Natural killer cell (primary cell): ENCODE measurements at regions not wholly inside any gene's neighbourhood (a gene's known extent, or its start where the extent isn't known, plus 50 kb on each side); places are given as distances from the start of the nearest gene placed in this dataset.

ENCODE experiments used
- ATAC-seq, 3 donors: fragments of 150-1000 bp in 2 of 3; fragments of 200-7000 bp in 1 of 3; cut with Tn5 transposase; 1 replicate in 1 of 3; 2 replicates in 2 of 3; pipeline ENCODE4 v1.10.0; 2021; ENCODE audit warnings: mild to moderate bottlenecking in 2 of 3, moderate library complexity in 2 of 3
- DNase-seq, 2 donors: peaks; one replicate each; pipeline versions ENCODE4 v3.0.0 to v3.0.0-alpha.2; 2013 to 2021; ENCODE audit warnings: mixed read lengths in 1 of 2
- H3K27ac ChIP-seq: one replicate; pipeline ENCODE4 v1.5.1; 2013; ENCODE audit warnings: mild to moderate bottlenecking, low read length
- H3K27me3 ChIP-seq: one replicate; pipeline ENCODE4 v1.6.1; 2013; ENCODE audit warnings: low read length; ENCODE audit not compliant: control insufficient read depth, insufficient read depth
- H3K36me3 ChIP-seq: one replicate; pipeline ENCODE4 v1.6.1; 2013; ENCODE audit warnings: low read length; ENCODE audit not compliant: control insufficient read depth, insufficient read depth
- H3K4me1 ChIP-seq: one replicate; pipeline ENCODE4 v1.6.1; 2013; ENCODE audit warnings: low read length; ENCODE audit not compliant: control insufficient read depth, insufficient read depth
- H3K4me3 ChIP-seq: one replicate; pipeline ENCODE4 v1.5.1; 2013; ENCODE audit warnings: low read length
- H3K9me3 ChIP-seq: one replicate; pipeline ENCODE4 v1.6.1; 2013; ENCODE audit warnings: low read length; ENCODE audit not compliant: control insufficient read depth, insufficient read depth
- H3K27ac Mint-ChIP-seq, 2 donors: one replicate each; pipeline ENCODE4 v1.8.0; 2022; ENCODE audit warnings: mild to moderate bottlenecking in 2 of 2, mixed read lengths in 2 of 2, moderate library complexity in 1 of 2
- H3K27me3 Mint-ChIP-seq, 2 donors: one replicate each; pipeline ENCODE4 v1.8.0; 2022; ENCODE audit warnings: low read depth in 2 of 2, mixed read lengths in 2 of 2
- H3K36me3 Mint-ChIP-seq: one replicate; pipeline ENCODE4 v1.8.0; 2022; ENCODE audit warnings: mixed read lengths
- H3K4me1 Mint-ChIP-seq, 2 donors: one replicate each; pipeline ENCODE4 v1.8.0; 2022; ENCODE audit warnings: mixed read lengths in 2 of 2
- H3K4me3 Mint-ChIP-seq: one replicate; pipeline ENCODE4 v1.8.0; 2022; ENCODE audit warnings: mild to moderate bottlenecking, moderate library complexity, mixed read lengths
- H3K9me3 Mint-ChIP-seq, 2 donors: one replicate each; pipeline ENCODE4 v1.8.0; 2022; ENCODE audit warnings: mixed read lengths in 2 of 2
- WGBS: methylation state at CpG from one replicate; pipeline ENCODE4 v1.1.7; 2013; ENCODE audit warnings: missing lambda C conversion rate; ENCODE audit not compliant: insufficient coverage; 5-methylcytosine and 5-hydroxymethylcytosine counted together
- intact Hi-C: fragments of 100-400 bp; cut with micrococcal nuclease; formaldehyde crosslinking; loops from one replicate; pipeline ENCODE4 v1.14.2; 2022
- TF ChIP-seq, protein P1 (sequence below): fragments of 200-600 bp; IDR thresholded peaks from one replicate; pipeline ENCODE4 v1.8.0; 2022; ENCODE audit warnings: antibody characterized with exemption

- Histone ChIP-seq H3K36me3 (no peaks in the 10 kb centered on the region), H3K4me3 (no peak overlapping the region), H3K27me3 (no peaks in the 10 kb centered on the region), H3K9me3 (peaks cover 3% of the 10 kb centered on the region), H3K27ac (no peak overlapping the region), H3K4me1 (no peaks in the 10 kb centered on the region)
- intact Hi-C loops = no loop called here
- H3K27me3 Mint-ChIP-seq = no peaks in the 10 kb centered on the region
- DNase-seq (no peak), ATAC-seq (no peak)
- whole genome bisulfite sequencing = 93% methylated on average over 8 of the region's 8 CpGs
- no peaks in the 10 kb centered on the region for H3K36me3 Mint-ChIP-seq
- H3K27ac Mint-ChIP-seq = no peak overlapping the region
- TF ChIP-seq, protein P1, sequence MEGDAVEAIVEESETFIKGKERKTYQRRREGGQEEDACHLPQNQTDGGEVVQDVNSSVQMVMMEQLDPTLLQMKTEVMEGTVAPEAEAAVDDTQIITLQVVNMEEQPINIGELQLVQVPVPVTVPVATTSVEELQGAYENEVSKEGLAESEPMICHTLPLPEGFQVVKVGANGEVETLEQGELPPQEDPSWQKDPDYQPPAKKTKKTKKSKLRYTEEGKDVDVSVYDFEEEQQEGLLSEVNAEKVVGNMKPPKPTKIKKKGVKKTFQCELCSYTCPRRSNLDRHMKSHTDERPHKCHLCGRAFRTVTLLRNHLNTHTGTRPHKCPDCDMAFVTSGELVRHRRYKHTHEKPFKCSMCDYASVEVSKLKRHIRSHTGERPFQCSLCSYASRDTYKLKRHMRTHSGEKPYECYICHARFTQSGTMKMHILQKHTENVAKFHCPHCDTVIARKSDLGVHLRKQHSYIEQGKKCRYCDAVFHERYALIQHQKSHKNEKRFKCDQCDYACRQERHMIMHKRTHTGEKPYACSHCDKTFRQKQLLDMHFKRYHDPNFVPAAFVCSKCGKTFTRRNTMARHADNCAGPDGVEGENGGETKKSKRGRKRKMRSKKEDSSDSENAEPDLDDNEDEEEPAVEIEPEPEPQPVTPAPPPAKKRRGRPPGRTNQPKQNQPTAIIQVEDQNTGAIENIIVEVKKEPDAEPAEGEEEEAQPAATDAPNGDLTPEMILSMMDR = no peak
- H3K4me3 Mint-ChIP-seq = no peak overlapping the region
- no peaks in the 10 kb centered on the region for H3K4me1 Mint-ChIP-seq
- H3K9me3 Mint-ChIP-seq = peaks cover 2 to 4% of the 10 kb centered on the region in 2 donors
These were observed 557.2 kb downstream of the EPHB1 start for GRCh38 chr3:135352213-135352612.

GRCh38 chr3:135362889-135363288, 567.8 kb downstream of the EPHB1 start:
- DNase-seq (no peak), ATAC-seq (no peak)
- H3K27ac Mint-ChIP-seq = no peak overlapping the region
- peaks cover 7 to 8% of the 10 kb centered on the region in 2 donors for H3K9me3 Mint-ChIP-seq
- no peaks in the 10 kb centered on the region for H3K4me1 Mint-ChIP-seq
- intact Hi-C loops = no loop called here
- H3K4me1 ChIP-seq = no peaks in the 10 kb centered on the region
- WGBS = 88% methylated on average over 3 of the region's 3 CpGs
- no peak overlapping the region for H3K27ac ChIP-seq
- TF ChIP-seq, protein P1 = no peak
- no peaks in the 10 kb centered on the region for H3K36me3 Mint-ChIP-seq
- H3K27me3 ChIP-seq = no peaks in the 10 kb centered on the region
- H3K27me3 Mint-ChIP-seq = no peaks in the 10 kb centered on the region
- no peaks in the 10 kb centered on the region for H3K36me3 ChIP-seq
- no peak overlapping the region for H3K4me3 Mint-ChIP-seq
- H3K9me3 ChIP-seq = no peaks in the 10 kb centered on the region
- H3K4me3 ChIP-seq = no peak overlapping the region

DNA sequence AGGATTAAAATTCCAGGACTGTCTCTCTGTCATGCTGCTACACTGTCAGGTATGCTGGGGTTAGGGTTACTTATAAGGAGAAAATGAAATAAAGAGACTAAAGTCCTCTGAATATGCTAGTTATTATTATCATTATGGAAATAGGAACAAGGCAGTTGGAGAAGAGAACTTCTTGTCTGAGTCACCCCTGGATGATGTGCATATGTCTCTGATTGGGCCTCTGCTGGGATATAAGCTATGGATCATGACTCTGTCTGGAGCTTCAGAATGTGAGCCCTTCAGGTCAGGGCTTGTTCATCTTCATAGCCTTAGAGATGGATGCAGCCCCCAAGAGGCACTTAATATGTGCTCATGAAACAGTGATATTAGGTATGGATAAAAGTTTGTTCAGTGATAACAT, 569.6 kb downstream of the EPHB1 start:
- Histone ChIP-seq H3K4me1 (no peaks in the 10 kb centered on the region), H3K27me3 (no peaks in the 10 kb centered on the region), H3K36me3 (no peaks in the 10 kb centered on the region), H3K9me3 (no peaks in the 10 kb centered on the region), H3K27ac (no peak overlapping the region), H3K4me3 (no peak overlapping the region)
- H3K27ac Mint-ChIP-seq = no peak overlapping the region
- TF ChIP-seq, protein P1 = no peak
- H3K9me3 Mint-ChIP-seq = peaks cover 7 to 8% of the 10 kb centered on the region in 2 donors
- H3K36me3 Mint-ChIP-seq = no peaks in the 10 kb centered on the region
- no peaks in the 10 kb centered on the region for H3K4me1 Mint-ChIP-seq
- no peak for ATAC-seq
- intact Hi-C loops = no loop called here
- no peak for DNase-seq
- no peaks in the 10 kb centered on the region for H3K27me3 Mint-ChIP-seq
- H3K4me3 Mint-ChIP-seq = no peak overlapping the region

GRCh38 chr3:135366816-135367215, 571.8 kb downstream of the EPHB1 start:
- ATAC-seq (no peak), DNase-seq (no peak)
- 79% methylated on average over 3 of the region's 3 CpGs for WGBS
- Histone ChIP-seq H3K27me3 (no peaks in the 10 kb centered on the region), H3K9me3 (no peaks in the 10 kb centered on the region), H3K4me1 (no peaks in the 10 kb centered on the region), H3K27ac (no peak overlapping the region), H3K4me3 (no peak overlapping the region), H3K36me3 (no peaks in the 10 kb centered on the region)
- no peak overlapping the region for H3K4me3 Mint-ChIP-seq
- intact Hi-C loops = no loop called here
- H3K27me3 Mint-ChIP-seq = no peaks in the 10 kb centered on the region
- peaks cover 3 to 6% of the 10 kb centered on the region in 2 donors for H3K9me3 Mint-ChIP-seq
- TF ChIP-seq, protein P1 = no peak
- H3K27ac Mint-ChIP-seq = no peak overlapping the region
- H3K4me1 Mint-ChIP-seq = no peaks in the 10 kb centered on the region
- no peaks in the 10 kb centered on the region for H3K36me3 Mint-ChIP-seq
